HepG2 (cell line): ENCODE measurements at regions not wholly inside any gene's neighbourhood (a gene's known extent, or its start where the extent isn't known, plus 50 kb on each side); places are given as distances from the start of the nearest gene placed in this dataset.

ENCODE experiments used
- HMGXB4 ChIP-seq, 2 experiments: sonication (generic) in 1 of 2; formaldehyde crosslinking in 1 of 2; IDR thresholded peaks; 2 replicates each; pipeline versions ENCODE4 v1.4.0 to v1.6.1; 2018 to 2020; ENCODE audit warnings: missing genetic modification reagents in 2 of 2, borderline replicate concordance in 1 of 2, low read depth in 1 of 2, mild to moderate bottlenecking in 1 of 2, missing biosample characterization in 1 of 2
- PTBP1 ChIP-seq: fragments of 200-400 bp; formaldehyde crosslinking; IDR thresholded peaks from 2 replicates; pipeline ENCODE4 v1.6.1; 2018; ENCODE audit warnings: low read length, low read depth; ENCODE audit not compliant: poor library complexity, severe bottlenecking
- SRSF9 ChIP-seq: fragments of 200-400 bp; formaldehyde crosslinking; IDR thresholded peaks from 2 replicates; pipeline ENCODE4 v1.6.1; 2018; ENCODE audit warnings: borderline replicate concordance, mild to moderate bottlenecking, low read depth, low read length; ENCODE audit not compliant: insufficient read depth, poor library complexity, severe bottlenecking
- USF2 ChIP-seq, 2 experiments: sonication (generic) in 1 of 2; formaldehyde crosslinking in 1 of 2; IDR thresholded peaks; 2 replicates each; pipeline versions ENCODE4 v1.5.1 to v1.6.1; 2011 to 2020; ENCODE audit warnings: borderline replicate concordance in 1 of 2, low read depth in 1 of 2, low read length in 1 of 2, mild to moderate bottlenecking in 1 of 2, missing genetic modification reagents in 1 of 2, moderate library complexity in 1 of 2
- ZNF354B ChIP-seq: sonication (generic); formaldehyde crosslinking; IDR thresholded peaks from 2 replicates; pipeline ENCODE4 v1.8.0; 2022; ENCODE audit warnings: mild to moderate bottlenecking, missing genetic modification reagents
- TF ChIP-seq, protein P1 (sequence below): sonication (generic); formaldehyde crosslinking; IDR thresholded peaks from 2 replicates; pipeline ENCODE4 v1.4.0; 2020; ENCODE audit warnings: missing genetic modification reagents
- TF ChIP-seq, protein P2 (sequence below): sonication (generic); formaldehyde crosslinking; IDR thresholded peaks from 2 replicates; pipeline ENCODE4 v1.5.0; 2020; ENCODE audit warnings: missing genetic modification reagents
- TF ChIP-seq, protein P3 (sequence below): sonication (generic); formaldehyde crosslinking; IDR thresholded peaks from 2 replicates; pipeline ENCODE4 v1.5.0; 2020; ENCODE audit warnings: mild to moderate bottlenecking, missing genetic modification reagents, moderate library complexity

- TF ChIP-seq SRSF9: no peak
- TF ChIP-seq, protein P1, sequence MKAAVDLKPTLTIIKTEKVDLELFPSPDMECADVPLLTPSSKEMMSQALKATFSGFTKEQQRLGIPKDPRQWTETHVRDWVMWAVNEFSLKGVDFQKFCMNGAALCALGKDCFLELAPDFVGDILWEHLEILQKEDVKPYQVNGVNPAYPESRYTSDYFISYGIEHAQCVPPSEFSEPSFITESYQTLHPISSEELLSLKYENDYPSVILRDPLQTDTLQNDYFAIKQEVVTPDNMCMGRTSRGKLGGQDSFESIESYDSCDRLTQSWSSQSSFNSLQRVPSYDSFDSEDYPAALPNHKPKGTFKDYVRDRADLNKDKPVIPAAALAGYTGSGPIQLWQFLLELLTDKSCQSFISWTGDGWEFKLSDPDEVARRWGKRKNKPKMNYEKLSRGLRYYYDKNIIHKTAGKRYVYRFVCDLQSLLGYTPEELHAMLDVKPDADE: no peak
- TF ChIP-seq ZNF354B (CRISPR knock-in tag): no peak
- no peak for TF ChIP-seq USF2 (IDR thresholded peaks at IDR 0.05; ENCODE audit: low read depth, low read length)
- TF ChIP-seq USF2 (CRISPR knock-in tag; IDR thresholded peaks at IDR 0.05; ENCODE audit: borderline replicate concordance): no peak
- TF ChIP-seq, protein P2, sequence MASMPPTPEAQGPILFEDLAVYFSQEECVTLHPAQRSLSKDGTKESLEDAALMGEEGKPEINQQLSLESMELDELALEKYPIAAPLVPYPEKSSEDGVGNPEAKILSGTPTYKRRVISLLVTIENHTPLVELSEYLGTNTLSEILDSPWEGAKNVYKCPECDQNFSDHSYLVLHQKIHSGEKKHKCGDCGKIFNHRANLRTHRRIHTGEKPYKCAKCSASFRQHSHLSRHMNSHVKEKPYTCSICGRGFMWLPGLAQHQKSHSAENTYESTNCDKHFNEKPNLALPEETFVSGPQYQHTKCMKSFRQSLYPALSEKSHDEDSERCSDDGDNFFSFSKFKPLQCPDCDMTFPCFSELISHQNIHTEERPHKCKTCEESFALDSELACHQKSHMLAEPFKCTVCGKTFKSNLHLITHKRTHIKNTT: no peak
- TF ChIP-seq HMGXB4 (CRISPR knock-in tag; IDR thresholded peaks at IDR 0.05; ENCODE audit: borderline replicate concordance in 1 of 2, low read depth in 1 of 2): no peak
- TF ChIP-seq, protein P3, sequence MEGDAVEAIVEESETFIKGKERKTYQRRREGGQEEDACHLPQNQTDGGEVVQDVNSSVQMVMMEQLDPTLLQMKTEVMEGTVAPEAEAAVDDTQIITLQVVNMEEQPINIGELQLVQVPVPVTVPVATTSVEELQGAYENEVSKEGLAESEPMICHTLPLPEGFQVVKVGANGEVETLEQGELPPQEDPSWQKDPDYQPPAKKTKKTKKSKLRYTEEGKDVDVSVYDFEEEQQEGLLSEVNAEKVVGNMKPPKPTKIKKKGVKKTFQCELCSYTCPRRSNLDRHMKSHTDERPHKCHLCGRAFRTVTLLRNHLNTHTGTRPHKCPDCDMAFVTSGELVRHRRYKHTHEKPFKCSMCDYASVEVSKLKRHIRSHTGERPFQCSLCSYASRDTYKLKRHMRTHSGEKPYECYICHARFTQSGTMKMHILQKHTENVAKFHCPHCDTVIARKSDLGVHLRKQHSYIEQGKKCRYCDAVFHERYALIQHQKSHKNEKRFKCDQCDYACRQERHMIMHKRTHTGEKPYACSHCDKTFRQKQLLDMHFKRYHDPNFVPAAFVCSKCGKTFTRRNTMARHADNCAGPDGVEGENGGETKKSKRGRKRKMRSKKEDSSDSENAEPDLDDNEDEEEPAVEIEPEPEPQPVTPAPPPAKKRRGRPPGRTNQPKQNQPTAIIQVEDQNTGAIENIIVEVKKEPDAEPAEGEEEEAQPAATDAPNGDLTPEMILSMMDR (CRISPR knock-in tag): no peak
- no peak for TF ChIP-seq PTBP1
Measured at GRCh38 chr9:96082516-96083232, 207.2 kb downstream of the ERCC6L2 start.
